ENCODE measurements at regions not wholly inside any gene's neighbourhood (a gene's known extent, or its start where the extent isn't known, plus 50 kb on each side); places are given as distances from the start of the nearest gene placed in this dataset.

DNA sequence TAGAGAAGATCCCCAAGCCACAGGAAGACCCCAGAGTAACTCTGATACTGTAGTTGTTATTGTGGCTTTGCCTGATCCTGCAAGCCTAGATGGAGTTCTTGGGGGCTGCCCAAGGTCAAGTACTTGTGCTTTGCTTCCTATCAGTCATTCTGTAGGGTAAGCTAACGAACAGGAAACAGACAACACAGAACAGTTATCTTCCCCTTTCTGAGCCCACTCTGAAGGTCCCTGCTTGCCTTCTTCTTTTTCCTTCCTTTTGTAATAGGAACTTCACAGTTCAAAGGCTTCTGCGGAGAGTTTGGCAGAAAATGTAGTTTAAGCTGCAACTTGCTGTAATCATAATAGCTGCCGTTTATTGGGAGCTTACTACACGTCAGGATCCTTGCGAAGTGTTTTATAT is 494.1 kb upstream of the ERCC4 start:
- no peaks in the 10 kb centered on the region for H3K4me1 ChIP-seq
- WGBS, 2 donors: 34 to 44% methylated on average over 5 of the region's 5 CpGs
- no peak for ATAC-seq (ENCODE audit: low FRiP score in 2 of 2)
- no peaks in the 10 kb centered on the region for H3K36me3 ChIP-seq
- DNase-seq: no peak
- TF ChIP-seq EP300 (IDR thresholded peaks at IDR 0.05): no peak
- TF ChIP-seq, protein P1, sequence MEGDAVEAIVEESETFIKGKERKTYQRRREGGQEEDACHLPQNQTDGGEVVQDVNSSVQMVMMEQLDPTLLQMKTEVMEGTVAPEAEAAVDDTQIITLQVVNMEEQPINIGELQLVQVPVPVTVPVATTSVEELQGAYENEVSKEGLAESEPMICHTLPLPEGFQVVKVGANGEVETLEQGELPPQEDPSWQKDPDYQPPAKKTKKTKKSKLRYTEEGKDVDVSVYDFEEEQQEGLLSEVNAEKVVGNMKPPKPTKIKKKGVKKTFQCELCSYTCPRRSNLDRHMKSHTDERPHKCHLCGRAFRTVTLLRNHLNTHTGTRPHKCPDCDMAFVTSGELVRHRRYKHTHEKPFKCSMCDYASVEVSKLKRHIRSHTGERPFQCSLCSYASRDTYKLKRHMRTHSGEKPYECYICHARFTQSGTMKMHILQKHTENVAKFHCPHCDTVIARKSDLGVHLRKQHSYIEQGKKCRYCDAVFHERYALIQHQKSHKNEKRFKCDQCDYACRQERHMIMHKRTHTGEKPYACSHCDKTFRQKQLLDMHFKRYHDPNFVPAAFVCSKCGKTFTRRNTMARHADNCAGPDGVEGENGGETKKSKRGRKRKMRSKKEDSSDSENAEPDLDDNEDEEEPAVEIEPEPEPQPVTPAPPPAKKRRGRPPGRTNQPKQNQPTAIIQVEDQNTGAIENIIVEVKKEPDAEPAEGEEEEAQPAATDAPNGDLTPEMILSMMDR (IDR thresholded peaks at IDR 0.05): no peak
- no peak for TF ChIP-seq POLR2AphosphoS5 (IDR thresholded peaks at IDR 0.05)
- no peak for TF ChIP-seq POLR2A (IDR thresholded peaks at IDR 0.05)
- H3K27ac ChIP-seq: no peak overlapping the region
- no peaks in the 10 kb centered on the region for H3K27me3 ChIP-seq
- no peaks in the 10 kb centered on the region for H3K9me3 ChIP-seq
- H3K4me3 ChIP-seq: no peak overlapping the region

DNA sequence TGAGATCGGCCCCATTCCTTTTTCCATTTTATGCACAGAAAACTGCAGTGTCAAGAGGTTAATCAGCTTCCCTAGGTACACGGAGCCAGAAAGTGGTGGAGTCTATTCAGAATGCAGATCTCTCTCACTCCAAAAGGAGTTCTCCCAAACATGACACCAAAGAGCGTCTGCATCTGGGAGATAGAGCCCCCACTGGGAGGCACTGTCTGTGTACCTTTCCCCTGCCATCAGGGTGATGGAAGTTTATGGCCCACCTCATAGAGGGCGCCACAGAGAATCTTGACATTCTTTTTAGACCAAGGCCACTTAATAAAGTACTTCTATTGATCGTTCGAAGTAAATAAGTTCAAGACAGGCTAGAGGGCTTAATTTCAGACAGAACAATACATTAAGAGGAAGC is 493.7 kb upstream of the ERCC4 start:
- WGBS, 2 donors: 56 to 69% methylated on average over 6 of the region's 6 CpGs
- H3K36me3 ChIP-seq: no peaks in the 10 kb centered on the region
- H3K27me3 ChIP-seq: no peaks in the 10 kb centered on the region
- no peaks in the 10 kb centered on the region for H3K9me3 ChIP-seq
- no peak for DNase-seq
- H3K4me1 ChIP-seq: no peaks in the 10 kb centered on the region
- H3K27ac ChIP-seq: no peak overlapping the region
- no peak overlapping the region for H3K4me3 ChIP-seq
- no peak for ATAC-seq (ENCODE audit: low FRiP score in 2 of 2)
- TF ChIP-seq EP300 (IDR thresholded peaks at IDR 0.05) (no peak), POLR2AphosphoS5 (IDR thresholded peaks at IDR 0.05) (no peak), POLR2A (IDR thresholded peaks at IDR 0.05) (no peak)
- TF ChIP-seq, protein P1 (IDR thresholded peaks at IDR 0.05): no peak

DNA sequence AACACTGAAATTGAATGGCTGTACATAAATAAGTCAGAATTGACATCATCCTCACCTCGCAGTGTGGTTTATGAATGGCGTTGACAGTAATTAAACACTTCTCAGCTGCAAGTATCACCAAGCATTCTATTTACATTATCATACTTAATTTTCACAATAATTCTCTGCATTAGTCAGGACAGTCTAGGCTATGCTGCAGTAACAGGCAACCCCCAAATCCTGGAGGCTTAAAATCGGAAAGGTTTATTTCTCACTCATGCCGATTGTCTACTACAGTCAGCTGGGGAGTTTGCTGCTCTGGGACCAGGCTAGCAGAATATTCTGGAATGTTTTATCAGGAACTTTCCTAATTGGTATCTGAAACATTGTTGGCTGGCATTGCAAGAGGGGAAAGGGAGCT is 493.2 kb upstream of the ERCC4 start:
- H3K27me3 ChIP-seq: no peaks in the 10 kb centered on the region
- no peaks in the 10 kb centered on the region for H3K36me3 ChIP-seq
- H3K9me3 ChIP-seq: no peaks in the 10 kb centered on the region
- no peak for TF ChIP-seq POLR2A (IDR thresholded peaks at IDR 0.05)
- no peak for TF ChIP-seq EP300 (IDR thresholded peaks at IDR 0.05)
- TF ChIP-seq, protein P1 (IDR thresholded peaks at IDR 0.05): no peak
- no peak for TF ChIP-seq POLR2AphosphoS5 (IDR thresholded peaks at IDR 0.05)
- H3K4me3 ChIP-seq: no peak overlapping the region
- ATAC-seq (ENCODE audit: low FRiP score in 2 of 2): no peak
- H3K4me1 ChIP-seq: no peaks in the 10 kb centered on the region
- no peak overlapping the region for H3K27ac ChIP-seq
- no peak for DNase-seq
- 94 to 96% methylated on average over 4 of the region's 4 CpGs for WGBS, 2 donors

DNA sequence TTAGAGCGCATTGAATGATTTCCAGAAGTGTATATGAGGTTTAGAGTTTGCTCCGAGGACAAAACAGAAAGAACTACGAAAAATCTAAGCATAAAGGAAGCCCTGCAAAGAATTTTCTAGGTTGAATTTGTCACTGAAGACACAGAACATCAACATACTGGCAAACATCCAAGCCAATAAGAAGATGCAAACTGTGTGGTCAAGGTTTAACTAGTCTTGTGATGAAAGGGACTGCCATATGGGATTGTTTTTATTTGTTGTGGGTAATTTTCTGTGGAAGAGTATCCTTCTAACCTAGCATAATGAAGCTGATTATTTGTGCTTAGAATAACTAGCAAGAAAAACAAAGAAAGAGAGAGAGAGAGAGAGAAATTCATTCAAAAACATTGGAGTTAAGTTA is 492.0 kb upstream of the ERCC4 start:
- 66 to 86% methylated on average over 3 of the region's 3 CpGs for WGBS, 2 donors
- H3K4me1 ChIP-seq: no peaks in the 10 kb centered on the region
- no peak for ATAC-seq (ENCODE audit: low FRiP score in 2 of 2)

DNA sequence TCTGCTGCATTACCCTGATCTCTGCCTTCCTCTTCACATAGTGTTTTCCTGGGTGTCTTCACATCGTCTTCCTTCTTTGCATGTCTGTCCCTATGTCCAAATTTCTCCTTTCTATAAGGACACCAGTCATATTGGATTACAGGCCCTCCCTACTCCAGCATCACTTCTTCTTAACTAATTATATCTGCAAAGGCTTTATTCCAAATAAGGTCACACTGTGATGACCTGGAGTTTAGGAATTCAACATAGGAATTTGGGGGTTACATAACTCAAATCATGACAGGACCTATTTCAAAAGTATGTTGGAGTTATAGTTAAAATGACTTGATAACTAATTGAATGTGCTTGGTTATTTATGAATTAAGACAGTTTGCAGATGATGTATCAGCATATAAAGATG is 490.5 kb upstream of the ERCC4 start:
- no peaks in the 10 kb centered on the region for H3K27me3 ChIP-seq
- WGBS, 2 donors: 64 to 70% methylated on average over 1 of the region's 1 CpG
- no peak overlapping the region for H3K4me3 ChIP-seq
- H3K4me1 ChIP-seq: no peaks in the 10 kb centered on the region
- DNase-seq: no peak
- H3K27ac ChIP-seq: no peak overlapping the region
- ATAC-seq (ENCODE audit: low FRiP score in 2 of 2): no peak
- no peaks in the 10 kb centered on the region for H3K36me3 ChIP-seq
- TF ChIP-seq, protein P1 (IDR thresholded peaks at IDR 0.05): no peak
- TF ChIP-seq POLR2AphosphoS5 (IDR thresholded peaks at IDR 0.05) (no peak), EP300 (IDR thresholded peaks at IDR 0.05) (no peak), POLR2A (IDR thresholded peaks at IDR 0.05) (no peak)
- no peaks in the 10 kb centered on the region for H3K9me3 ChIP-seq

More for the DNA sequence above, 492.0 kb upstream of the ERCC4 start:
- H3K27me3 ChIP-seq: no peaks in the 10 kb centered on the region
- TF ChIP-seq POLR2AphosphoS5 (IDR thresholded peaks at IDR 0.05) (no peak), POLR2A (IDR thresholded peaks at IDR 0.05) (no peak), EP300 (IDR thresholded peaks at IDR 0.05) (no peak)
- TF ChIP-seq, protein P1 (IDR thresholded peaks at IDR 0.05): no peak
- no peak overlapping the region for H3K4me3 ChIP-seq
- H3K36me3 ChIP-seq: no peaks in the 10 kb centered on the region
- no peak for DNase-seq
- no peak overlapping the region for H3K27ac ChIP-seq
- no peaks in the 10 kb centered on the region for H3K9me3 ChIP-seq

Data from upper lobe of left lung (tissue), 6 donors.